ENCODE measurements at regions not wholly inside any gene's neighbourhood (a gene's known extent, or its start where the extent isn't known, plus 50 kb on each side); places are given as distances from the start of the nearest gene placed in this dataset.

- Histone ChIP-seq H3K18ac (ENCODE audit: insufficient read length, low read depth, low read length) (no peak overlapping the region), H3K23me2 (ENCODE audit: insufficient read length, low read depth, low read length, poor library complexity, severe bottlenecking) (no peaks in the 10 kb centered on the region), H3K9ac (ENCODE audit: extremely low read depth, insufficient read length, low read length) (no peak overlapping the region), H2AFZ (ENCODE audit: low read length) (no peak overlapping the region), H2AK5ac (ENCODE audit: insufficient read length, low read length) (no peak overlapping the region), H3K4ac (ENCODE audit: low read depth, low read length) (no peak overlapping the region), H4K5ac (ENCODE audit: insufficient read length, low read depth, low read length) (no peak overlapping the region), H3K27me3 (ENCODE audit: insufficient read depth, low read length) (no peaks in the 10 kb centered on the region), H2BK12ac (ENCODE audit: insufficient read length, low read depth, low read length) (no peak overlapping the region), H4K20me1 (ENCODE audit: control insufficient read depth, insufficient read depth, insufficient read length) (no peaks in the 10 kb centered on the region), H2BK15ac (ENCODE audit: low read depth, low read length) (no peak overlapping the region), H4K8ac (replicated peaks; ENCODE audit: insufficient read length, low read depth, low read length) (no peak overlapping the region), H2BK120ac (ENCODE audit: low read depth, low read length, poor library complexity, severe bottlenecking) (no peak overlapping the region), H3K27ac (ENCODE audit: insufficient read length, low read depth, low read length) (no peak overlapping the region), H4K91ac (ENCODE audit: insufficient read length, low read depth, low read length) (no peak overlapping the region), H3K79me2 (ENCODE audit: insufficient read depth, low read length) (no peaks in the 10 kb centered on the region), H3K4me2 (ENCODE audit: insufficient read depth, insufficient read length, low read length) (no peak overlapping the region), H2BK5ac (ENCODE audit: insufficient read length, low read length) (no peak overlapping the region), H3K23ac (ENCODE audit: insufficient read length, low read depth, low read length) (no peak overlapping the region), H3K79me1 (ENCODE audit: insufficient read depth, low read depth, low read length, poor library complexity, severe bottlenecking) (no peaks in the 10 kb centered on the region), H3T11ph (ENCODE audit: low read length) (no peak overlapping the region), H2BK20ac (ENCODE audit: low read depth, low read length, poor library complexity, severe bottlenecking) (no peak overlapping the region), H3K9me3 (ENCODE audit: control insufficient read depth, low read depth, low read length) (peaks cover 5% of the 10 kb centered on the region), H3K56ac (ENCODE audit: insufficient read length, low read depth, low read length) (no peak overlapping the region), H3K14ac (ENCODE audit: insufficient read depth, low read length) (no peak overlapping the region), H3K4me1 (ENCODE audit: insufficient read depth, low read length) (no peaks in the 10 kb centered on the region)
- Mint-ChIP-seq H3K27ac (no peak overlapping the region), H3K4me3 (no peak overlapping the region), H3K27me3 (ENCODE audit: low read depth) (no peaks in the 10 kb centered on the region; the same call in 1 of the 2 replicates), H3K36me3 (ENCODE audit: insufficient read depth in 1 of 3, low read depth in 3 of 3) (peaks cover 0 to 5% (median 5%) of the 10 kb centered on the region in 3 experiments; a peak in 3 of 7 replicates), H3K4me1 (no peaks in the 10 kb centered on the region), H3K9me3 (peaks cover 24 to 43% of the 10 kb centered on the region in 2 experiments)
- DNase-seq: no peak
- no peak for TF ChIP-seq CTCF (conservative IDR thresholded peaks at IDR 0.05)
- no CpG with 5 or more reads among the region's 8 CpGs for WGBS (ENCODE audit: extremely low coverage, insufficient read length, low lambda C conversion rate)
Observed at GRCh38 chr4:77466430-77466829, 139.2 kb upstream of the CXCL13 start.
